NCI-H774 (cell line): ENCODE measurements at regions not wholly inside any gene's neighbourhood (a gene's known extent, or its start where the extent isn't known, plus 50 kb on each side); places are given as distances from the start of the nearest gene placed in this dataset.
A peak's percentile ranks its signal among the peaks of the same experiment; 100 is the strongest.

Source experiments
- DNase-seq: peaks from one replicate; lab custom pipeline; 2025; lab: John Stamatoyannopoulos, UW

DNA sequence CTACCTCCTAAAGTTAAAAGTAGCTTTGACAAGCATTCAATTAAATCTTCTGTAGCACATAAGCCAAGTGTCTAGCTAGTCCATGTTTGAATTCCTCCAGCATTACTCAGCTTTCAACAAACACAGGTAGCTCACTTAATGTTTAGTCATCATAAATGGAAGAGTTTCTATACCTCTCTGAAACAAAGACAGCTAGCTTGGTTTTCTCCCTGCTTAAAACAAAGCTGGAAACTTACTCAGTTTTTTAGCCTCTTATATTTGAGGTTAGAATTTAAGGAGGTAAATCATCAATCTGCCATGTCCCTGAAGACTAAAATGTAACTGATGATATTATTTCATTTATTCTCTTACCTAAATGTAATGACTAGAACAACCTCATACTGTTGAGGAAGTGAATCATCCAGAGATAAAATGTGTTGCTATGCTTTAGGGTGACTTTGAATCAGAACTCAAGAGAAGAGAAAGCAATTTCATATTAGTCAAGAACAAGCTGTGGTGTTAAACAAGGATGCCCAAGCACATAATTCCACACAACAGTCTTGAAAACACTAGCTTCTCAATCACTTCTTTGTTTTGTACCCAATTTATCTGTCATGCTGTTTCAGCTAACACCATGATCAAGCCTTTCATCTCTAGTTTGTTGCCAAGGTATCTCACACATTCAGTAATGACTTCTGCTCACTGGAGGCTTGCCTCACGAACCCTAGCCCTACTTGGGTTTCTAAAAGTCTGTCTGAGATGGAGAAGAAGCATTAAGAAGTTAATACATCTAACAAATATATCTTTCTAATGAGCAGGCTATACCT is 251.9 kb downstream of the EPM2A start:
- no peak for DNase-seq

DNA sequence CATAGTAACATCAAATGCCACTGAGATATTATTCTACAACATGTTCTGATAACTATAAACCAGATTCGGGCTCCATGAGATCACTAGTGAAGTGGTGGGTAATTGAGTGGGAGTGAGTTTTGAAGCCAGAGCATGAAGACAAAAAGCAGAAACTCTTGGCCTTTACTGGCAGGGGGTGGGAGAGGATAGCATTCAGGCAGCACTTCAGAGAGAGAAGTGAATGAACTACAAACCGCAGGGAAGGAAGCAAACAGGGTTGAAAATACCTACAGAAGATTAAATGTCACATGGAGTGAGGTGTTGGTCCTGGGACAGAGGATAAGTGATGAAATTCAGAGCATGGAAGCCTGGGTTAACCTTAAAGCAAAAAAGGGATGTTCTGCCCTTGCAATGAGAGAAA is 250.0 kb downstream of the EPM2A start:
- DNase-seq = no peak

DNA sequence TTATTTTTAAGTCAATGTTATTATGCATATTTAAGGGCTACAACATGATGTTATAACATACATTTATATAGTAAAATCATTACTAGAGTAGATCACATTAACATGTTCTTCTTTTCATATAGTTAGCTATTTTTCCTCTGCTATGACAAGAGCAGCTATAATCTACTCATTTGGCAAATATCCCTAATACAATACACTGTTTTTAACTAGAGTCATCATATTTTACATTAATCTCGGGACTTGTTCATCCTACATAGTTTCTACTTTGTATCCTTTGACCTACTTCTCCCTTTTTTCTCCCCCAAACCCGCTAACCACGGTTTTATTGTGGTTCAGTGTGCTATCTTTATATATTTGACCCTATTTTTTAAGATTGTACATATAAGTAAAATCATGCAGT is 249.0 kb downstream of the EPM2A start:
- no peak for DNase-seq

DNA sequence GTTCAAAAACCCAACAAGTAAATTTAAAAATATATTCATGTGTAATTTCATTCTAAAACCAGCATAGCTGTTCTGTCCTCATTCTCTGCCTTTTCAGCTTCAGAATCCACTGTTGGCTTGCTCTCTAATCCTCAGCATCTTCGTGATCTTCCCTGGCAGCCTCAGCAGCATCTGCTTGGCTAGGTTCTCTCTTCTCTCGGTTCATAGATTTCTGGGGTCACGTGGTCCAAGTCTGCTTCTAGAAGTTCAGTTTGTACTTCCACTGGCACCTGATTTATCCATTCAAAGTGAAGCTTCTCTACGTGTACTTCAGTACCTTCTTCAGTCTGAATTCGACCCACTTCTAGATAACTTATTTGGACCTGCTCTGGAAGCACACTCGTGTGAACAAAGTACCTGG is 245.7 kb downstream of the EPM2A start:
- no peak for DNase-seq

DNA sequence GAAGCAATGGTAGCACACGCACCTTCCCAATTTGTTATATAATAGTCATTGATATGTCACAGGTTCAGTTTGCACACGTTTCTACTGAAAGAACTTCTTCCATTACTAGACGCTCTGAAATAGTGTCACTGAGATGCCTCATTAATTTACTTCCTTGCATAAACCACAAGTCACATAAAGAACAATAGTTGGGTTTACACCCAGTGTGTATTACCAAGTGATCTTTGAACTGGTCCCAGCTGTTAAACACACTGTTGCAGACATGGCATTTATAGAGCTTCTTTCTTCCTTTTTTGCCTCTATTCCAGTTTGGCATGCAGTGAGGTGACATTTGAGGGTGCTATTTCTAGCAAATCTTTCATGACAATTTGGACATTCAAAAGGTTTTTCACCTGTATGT is 245.3 kb downstream of the EPM2A start:
- DNase-seq = no peak

DNA sequence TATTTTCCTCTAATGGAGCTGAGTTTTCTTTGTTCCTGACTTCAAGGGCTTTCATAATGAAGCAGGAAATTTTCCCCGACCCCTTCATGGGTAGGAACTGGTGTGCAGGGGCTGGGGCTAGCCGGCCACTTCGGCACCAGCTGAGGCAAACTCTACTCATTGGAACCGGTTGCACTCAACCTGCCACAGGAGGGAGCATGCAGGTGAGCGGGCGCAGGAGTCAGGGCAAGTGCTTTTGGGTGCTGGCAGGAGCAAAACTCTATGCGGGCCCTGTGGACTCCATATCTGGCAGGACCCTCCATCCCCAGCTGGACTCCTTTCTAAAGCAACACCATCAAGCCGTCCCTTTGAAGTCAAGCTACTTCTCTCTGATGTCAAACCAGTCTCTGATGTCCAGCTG is 244.2 kb downstream of the EPM2A start:
- DNase-seq = no peak

DNA sequence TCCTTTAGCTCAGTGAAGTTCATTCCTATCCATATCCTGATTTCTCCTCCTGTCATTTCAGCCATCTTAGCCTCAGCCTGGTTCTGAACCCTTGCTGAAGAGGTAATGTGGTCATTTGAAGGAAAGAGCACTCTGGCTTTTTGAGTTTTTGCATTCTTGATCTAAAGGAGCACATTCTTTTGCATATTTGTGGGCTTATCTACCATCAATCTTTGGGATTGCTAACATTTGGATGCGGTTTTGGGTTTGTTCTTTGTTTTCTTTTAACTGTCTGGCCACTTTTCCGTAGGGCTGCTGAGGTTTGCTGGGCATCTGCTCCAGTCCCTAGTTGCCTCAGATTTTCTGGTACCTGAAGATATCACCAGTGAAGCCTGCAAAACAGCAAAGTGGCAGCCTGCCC is 238.3 kb downstream of the EPM2A start:
- no peak for DNase-seq

DNA sequence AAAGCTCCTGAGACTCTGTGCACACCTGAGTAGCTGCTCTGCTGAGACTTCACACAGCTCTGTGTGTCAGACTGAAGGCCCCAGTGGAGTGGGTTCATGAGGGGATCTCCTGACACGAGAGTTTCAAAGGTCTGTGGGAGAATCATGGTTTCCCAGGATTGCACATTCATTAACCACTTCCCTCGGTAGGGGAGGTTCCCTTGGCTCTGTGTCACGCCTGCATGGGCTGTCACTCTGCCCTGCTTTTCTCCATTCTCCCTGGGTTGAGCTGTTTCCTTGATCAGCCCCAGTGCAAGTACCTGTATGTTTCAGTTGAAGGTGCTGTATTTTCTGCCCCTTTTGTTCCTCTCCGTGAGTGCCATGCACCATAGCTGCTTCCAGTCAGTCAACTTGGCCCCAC is 236.9 kb downstream of the EPM2A start:
- no peak for DNase-seq

DNA sequence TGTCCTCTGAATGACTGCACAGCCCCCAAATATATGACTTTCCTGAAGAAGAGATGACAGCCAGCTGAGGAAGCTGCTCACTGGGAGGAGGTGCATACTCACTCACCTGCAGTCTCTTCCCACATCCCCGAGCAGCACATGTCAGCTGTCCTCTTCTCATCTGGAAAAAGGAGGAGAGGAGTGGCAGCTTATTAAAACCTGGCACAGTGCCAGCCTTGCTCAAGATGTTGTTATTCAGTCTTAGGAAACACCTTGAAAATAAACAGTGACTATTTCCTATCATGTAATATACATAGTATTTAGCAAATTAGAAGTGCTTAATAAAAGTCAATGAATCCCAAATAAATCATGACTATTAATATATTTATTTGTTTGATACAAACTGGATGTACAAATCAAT is 232.9 kb downstream of the EPM2A start:
- DNase-seq = no peak

DNA sequence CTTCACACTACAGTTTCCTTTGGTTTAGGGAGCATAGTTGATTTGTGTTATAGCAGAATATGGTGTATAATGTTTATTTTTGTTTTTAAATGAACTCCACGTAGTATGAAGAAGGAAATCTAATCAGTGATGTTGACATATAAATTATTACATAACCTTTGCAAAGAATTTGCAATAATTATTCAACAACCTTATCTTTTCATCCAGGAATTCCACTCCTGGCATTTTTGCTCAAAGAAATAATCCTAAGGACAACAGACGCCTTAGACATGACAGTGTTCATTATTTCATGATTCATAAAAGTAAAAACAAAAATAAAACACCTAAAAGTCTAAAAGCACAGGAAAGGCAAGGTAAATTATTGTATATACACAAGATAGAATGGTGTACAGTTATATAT is 229.2 kb downstream of the EPM2A start:
- no peak for DNase-seq

DNA sequence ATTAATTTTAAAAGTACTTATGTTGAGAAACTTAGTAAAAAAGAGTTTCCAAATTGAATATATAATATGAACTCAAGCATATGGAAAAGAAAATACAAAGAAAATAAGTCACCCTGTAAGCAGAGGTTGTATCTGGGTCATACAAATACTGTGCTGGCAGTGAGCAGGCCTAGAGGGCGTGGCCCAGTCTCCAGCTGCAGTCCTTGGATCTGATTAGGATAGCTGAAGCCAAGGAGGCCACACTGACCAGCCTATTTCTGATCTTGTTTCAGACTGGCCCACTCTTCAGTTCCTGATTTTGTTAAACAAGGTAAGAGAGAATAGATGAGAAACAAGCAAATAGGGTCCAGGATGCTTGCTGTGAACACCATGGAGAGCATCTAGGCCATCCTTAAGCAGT is 228.8 kb downstream of the EPM2A start:
- no peak for DNase-seq

DNA sequence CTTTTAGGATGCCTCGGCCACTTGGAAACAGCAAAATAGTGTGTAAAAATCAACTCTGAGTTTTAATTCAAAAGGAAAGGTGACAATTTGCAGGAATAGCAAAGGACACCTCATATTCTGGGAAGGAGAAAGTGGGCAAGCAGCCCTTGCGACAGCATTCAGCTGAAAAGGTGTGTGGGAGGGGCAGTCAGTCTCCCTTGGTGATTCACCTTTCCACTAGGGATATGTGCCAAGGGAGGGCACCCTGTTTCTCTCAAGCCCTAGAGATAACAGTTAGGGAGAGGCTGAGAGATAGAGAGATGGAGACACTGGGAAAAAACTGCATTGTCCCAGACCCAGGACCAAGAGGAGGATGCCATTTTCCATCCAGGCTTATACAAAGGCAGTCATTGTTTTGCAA is 228.1 kb downstream of the EPM2A start:
- no peak for DNase-seq

DNA sequence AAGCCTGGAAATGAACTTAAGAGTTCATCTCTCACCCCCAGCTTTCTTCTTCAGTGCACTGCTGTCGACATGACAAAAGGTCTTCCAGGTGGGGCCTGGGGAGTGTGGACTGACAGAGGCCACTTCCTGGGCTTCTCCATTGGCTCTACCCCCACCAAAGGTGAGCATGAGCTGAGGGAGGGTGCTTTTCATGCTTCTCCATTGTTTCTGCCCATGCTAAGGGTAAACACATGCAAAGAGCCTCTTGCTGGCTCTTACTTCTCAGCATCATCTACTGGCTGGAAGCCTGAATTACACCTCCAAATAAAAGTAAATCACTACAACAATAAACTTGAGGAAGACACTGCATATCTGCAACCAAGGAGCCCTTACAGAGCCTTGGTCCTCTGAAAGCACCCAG is 227.2 kb downstream of the EPM2A start:
- no peak for DNase-seq

DNA sequence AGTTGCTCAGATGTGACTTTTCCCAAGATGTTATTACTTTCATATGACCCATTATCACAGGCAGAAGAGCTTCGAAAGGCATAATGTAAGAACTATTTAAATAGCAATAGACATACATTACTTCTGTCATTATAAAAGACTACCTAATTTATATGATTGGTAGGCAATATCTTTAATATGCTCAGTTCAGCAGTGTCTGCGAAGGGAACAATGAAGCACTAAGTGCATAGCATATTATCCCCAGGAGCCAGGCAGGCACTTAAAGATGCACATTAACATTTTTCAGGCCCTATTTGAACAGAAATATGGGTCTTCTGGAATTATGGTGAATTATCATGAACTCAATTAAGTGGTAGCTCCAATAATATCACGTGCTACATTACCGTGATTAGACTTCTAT is 217.8 kb downstream of the EPM2A start:
- DNase-seq = no peak

DNA sequence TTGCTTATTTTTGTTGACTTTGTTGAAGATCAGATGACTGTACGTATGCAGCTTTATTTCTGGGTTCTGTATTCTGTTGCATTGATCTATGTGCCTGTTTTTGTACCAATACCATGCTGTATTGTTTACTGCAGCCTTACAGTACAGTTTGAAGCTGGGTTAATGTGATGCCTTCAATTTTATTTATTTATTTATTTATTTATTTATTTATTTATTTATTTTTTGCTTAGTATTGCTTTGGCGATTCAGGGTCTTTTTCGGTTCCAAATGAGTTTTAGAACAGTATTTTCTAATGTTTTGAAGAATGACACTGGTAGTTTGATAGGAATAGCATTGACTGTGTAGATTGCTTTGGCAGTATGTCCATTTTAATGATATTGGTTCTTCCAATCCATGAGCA is 210.3 kb downstream of the EPM2A start:
- no peak for DNase-seq

DNA sequence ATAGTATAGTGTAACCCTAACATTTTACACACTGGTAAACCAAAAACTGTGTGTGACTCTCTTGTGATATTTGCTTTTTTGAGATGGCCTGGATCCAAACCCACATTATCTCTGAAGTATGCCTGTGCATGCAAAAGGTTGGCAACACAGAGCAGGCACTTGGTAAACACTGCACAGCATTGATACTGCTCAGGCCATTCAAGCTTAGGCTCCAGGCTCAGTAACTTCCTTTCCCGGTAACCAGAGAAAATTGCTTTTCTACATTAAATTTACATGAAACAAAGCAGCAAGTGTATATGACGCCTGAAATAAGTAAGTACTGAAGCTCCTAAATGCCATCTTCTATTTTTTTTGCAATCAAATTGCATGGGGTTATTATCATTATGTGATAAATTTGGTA is 205.7 kb downstream of the EPM2A start:
- DNase-seq = peak; percentile 57

DNA sequence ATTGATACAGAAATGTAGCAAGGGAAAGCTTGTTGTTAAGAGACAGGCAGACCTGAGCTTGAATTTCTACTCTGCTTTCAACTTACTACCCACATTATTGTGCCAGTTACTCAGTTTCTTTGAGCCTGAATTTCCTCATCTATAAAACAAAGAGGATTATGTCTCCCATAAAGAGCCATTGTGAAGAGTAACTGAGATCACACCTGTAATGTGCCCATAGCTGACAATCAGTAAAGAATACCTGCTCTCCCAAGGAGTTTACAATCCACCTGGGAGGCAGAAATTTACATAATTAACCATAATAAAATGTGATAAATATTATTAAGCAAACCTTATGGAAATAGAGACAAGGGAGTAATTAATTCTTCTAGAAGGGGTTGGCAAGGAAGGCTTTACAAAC is 204.9 kb downstream of the EPM2A start:
- no peak for DNase-seq

DNA sequence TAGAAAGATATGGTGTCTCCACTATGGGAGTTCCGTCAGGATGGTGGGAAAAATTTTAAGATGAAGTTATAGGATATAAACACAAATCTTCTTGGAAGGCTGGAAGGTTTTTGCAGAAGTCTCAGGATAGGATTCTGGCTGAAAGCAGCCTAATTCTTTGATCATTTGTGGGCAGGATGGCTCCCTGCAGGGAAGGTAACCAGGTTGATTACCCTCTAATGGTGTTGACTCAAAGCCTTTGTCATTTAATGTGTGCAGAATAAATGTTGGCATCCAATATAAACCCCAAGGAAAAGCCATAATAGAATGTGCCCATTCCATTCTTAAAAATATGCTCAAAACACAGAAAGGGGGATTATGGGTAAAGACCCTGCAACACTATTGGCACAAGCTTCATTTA is 204.3 kb downstream of the EPM2A start:
- peak; percentile 20 for DNase-seq

DNA sequence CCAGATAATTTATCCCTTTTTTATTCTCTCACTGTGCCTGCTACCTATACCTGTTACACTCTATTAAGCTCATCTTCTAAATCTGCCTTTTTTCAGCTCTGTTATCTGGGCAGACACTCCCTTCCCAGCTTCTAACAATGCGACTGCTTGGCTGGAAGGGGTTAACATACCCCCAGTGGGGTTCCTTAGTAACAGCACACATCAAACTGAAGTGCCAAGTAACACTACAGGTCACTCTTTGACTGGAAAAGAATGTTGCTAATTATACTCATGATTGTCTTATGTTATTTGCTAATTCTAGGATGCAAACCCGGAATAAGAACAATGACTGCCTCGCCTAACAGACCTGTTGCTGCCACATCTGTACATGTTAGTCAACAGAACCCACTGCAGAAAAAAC is 203.5 kb downstream of the EPM2A start:
- DNase-seq = no peak

DNA sequence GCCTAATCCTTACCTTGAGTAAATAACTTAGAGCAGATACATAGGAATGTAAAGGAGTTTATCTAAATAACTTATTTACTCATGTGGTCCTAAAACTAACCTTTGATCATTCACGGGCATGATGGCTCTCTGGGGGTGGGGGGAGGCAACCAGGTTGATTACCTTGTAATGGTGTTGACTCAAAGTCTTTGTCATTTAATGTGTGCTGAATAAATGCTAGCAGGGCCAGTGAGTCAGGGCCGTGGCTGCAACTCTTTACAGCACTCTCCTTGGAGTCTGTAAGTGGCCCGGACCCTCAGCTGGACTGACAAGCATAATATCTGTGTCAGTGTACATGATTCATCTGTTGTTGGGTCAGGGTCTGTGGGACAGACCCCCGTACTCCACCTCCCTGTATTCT is 203.0 kb downstream of the EPM2A start:
- no peak for DNase-seq

DNA sequence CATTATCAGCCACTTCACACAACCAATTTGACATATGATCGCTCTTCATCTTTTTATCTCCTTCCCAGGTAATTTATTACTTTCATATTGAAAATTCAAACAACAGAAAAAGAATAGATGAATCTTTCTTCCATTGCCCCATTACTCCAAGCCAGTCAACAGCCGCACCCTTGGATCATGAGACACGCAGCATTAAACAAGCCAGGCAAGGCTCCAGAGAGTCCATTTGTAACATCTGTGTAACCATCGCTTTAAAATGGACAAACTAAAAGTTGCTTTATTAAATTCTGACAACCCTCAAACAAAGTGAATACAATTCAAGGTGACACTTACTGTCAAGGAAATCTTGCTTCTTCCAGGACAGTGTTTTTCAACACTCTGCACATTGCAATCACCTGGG is 200.3 kb downstream of the EPM2A start:
- DNase-seq = no peak

DNA sequence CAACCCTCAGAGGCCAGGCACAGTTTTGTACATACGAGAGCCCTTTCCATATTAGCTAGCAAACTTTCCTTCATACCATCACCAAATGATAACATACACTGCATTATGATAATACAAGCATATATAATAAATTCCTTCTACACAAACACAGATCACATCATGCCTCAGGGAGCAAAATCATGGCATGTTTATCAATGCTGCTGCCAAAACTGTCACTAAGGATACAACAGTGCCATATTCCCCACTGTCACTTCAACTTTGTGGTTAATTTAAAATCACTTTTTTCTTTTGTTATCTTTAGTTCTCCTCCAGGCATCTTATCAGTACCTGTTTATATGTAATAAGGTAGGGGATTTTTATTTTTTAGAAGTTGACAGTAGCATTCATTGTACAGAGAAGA is 196.3 kb downstream of the EPM2A start:
- DNase-seq = no peak

DNA sequence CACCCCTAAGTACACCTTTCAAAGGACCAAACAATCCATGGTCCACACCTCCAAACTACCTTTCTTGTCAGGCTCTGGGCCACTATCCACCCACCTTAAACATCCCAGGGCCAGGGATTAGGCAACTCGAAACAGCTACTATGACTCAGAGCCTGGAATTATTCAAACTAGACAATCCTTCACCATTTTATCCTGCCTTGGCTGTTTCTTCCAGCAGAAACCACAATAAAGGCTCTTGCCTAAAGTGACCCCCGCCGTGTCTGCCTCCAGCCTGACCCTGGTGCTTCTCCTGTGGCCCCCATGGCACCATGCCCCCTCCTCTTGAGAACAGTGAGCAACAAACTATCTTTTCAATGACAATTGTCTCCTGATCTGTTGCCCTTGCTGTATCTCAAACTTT is 195.5 kb downstream of the EPM2A start:
- DNase-seq = no peak

DNA sequence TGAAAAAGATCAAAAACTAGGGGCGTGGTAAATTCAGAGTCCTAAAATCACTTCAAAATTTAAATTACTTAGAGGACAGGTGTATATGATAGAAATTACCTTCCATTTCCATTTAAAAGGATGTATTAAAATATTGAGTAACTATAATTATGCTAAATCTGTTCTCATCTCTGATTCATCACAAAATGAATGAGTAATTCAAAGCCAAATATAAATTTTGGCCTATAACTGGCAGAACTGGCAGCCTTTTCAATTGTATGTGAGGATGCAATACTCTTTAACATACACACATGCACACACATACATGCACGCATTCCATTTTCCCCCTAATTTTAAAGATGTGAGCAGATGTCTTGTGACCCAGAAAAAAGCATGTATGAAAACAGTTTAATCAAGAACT is 194.6 kb downstream of the EPM2A start:
- DNase-seq = no peak

DNA sequence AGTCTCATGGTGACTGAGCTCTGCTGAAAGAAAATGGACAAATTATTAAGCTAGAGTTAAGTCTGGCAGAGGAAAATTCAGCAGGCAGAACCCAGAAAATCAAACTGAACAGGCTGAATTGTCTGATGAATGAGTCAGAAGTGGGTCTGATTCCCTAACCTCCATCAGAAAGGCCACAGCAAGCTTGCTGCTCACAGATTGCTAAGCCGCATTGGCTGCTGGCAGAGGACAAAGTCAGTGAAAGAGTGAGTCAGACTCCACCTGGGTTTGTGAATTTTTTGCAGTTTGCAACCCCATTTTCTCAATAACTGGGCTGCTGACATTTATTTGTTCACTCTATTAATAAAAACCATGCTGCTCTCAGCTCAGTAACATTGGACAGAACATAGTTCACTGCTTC is 191.3 kb downstream of the EPM2A start:
- DNase-seq = no peak
